HepG2 (cell line): ENCODE measurements at regions not wholly inside any gene's neighbourhood (a gene's known extent, or its start where the extent isn't known, plus 50 kb on each side); places are given as distances from the start of the nearest gene placed in this dataset.

Experiments
- ATAC-seq: fragments of 200-7000 bp; cut with Tn5 transposase; 3 replicates; pipeline ENCODE4 v1.9.1; 2020; ENCODE audit warnings: mild to moderate bottlenecking, moderate library complexity
- BruUV-seq: library from RNA; stranded (reverse); fragments of 400-500 nt; replicated peaks from 2 replicates; lab custom pipeline; 2021; lab: Mats Ljungman, UMichigan
- CTCF ChIA-PET: fragments of 300-600 bp; formaldehyde crosslinking; extraction: SDS; loops from one replicate; lab custom pipeline; 2021; ENCODE audit warnings: low total read pairs, inconsistent platforms, low intra/inter-chr PET ratio; lab: Yijun Ruan, JAX
- POLR2A ChIA-PET: fragments of 350-600 bp; sonication (Branson Sonifier 250); formaldehyde crosslinking; loops from one replicate; lab custom pipeline; 2020; ENCODE audit warnings: antibody characterized with exemption, inconsistent platforms; lab: Yijun Ruan, JAX
- DNase-seq: peaks from one replicate; pipeline ENCODE4 v3.0.0-alpha.2; 2015; ENCODE audit warnings: low spot score
- FAIRE-seq: peaks from 3 replicates; lab custom pipeline; 2011; peaks lifted over from hg19 to GRCh38; lab: Jason Lieb, UNC
- H2AFZ ChIP-seq: one replicate; pipeline ENCODE4 v1.6.1; 2011; ENCODE audit warnings: low read length, inconsistent platforms
- H3K27ac ChIP-seq: fragments of 300-600 bp; 3 replicates; pipeline ENCODE4 v1.8.0; 2011; ENCODE audit warnings: mixed run types, mild to moderate bottlenecking, mixed read lengths, low read length, inconsistent platforms; ENCODE audit not compliant: insufficient read depth; ENCODE audit errors: extremely low read length
- H3K27me3 ChIP-seq, 2 experiments: fragments of 200-600 bp in 1 of 2; 2 replicates in 1 of 2; 3 replicates in 1 of 2; pipeline versions ENCODE4 v1.6.0 to v1.8.0; 2011; ENCODE audit warnings: low read length in 2 of 2, mild to moderate bottlenecking in 2 of 2, moderate library complexity in 2 of 2, inconsistent platforms in 1 of 2; ENCODE audit not compliant: insufficient read depth in 2 of 2, control insufficient read depth in 1 of 2
- H3K36me3 ChIP-seq, 2 experiments: fragments of 200-600 bp in 1 of 2; replicated peaks in 1 of 2; 2 replicates in 1 of 2; 3 replicates in 1 of 2; pipeline versions ENCODE4 v1.5.1 to v1.8.0; 2011; ENCODE audit warnings: low read length in 2 of 2, inconsistent platforms in 1 of 2; ENCODE audit not compliant: insufficient read depth in 2 of 2, control insufficient read depth in 1 of 2
- H3K4me1 ChIP-seq: 2 replicates; pipeline ENCODE4 v1.5.1; 2012; ENCODE audit warnings: low read length, inconsistent platforms; ENCODE audit not compliant: insufficient read depth
- H3K4me2 ChIP-seq: 2 replicates; pipeline ENCODE4 v1.6.0; 2011; ENCODE audit warnings: low read depth, low read length, inconsistent platforms
- H3K4me3 ChIP-seq, 3 experiments: fragments of 200-600 bp in 1 of 3; sonication (generic), shearing (Covaris generic) in 1 of 3; replicated peaks in 1 of 3; 2 replicates each; pipeline ENCODE4 v1.5.1; 2011 to 2016; ENCODE audit warnings: low read length in 3 of 3, inconsistent platforms in 2 of 3, low read depth in 2 of 3, mild to moderate bottlenecking in 2 of 3, control low read depth in 1 of 3, mixed read lengths in 1 of 3; ENCODE audit not compliant: insufficient read depth in 1 of 3
- H3K79me2 ChIP-seq: one replicate; pipeline ENCODE4 v1.6.1; 2011; ENCODE audit warnings: low read length, inconsistent platforms; ENCODE audit not compliant: insufficient read depth
- H3K9ac ChIP-seq: 2 replicates; pipeline ENCODE4 v1.6.0; 2011; ENCODE audit warnings: mild to moderate bottlenecking, low read depth, low read length, inconsistent platforms; ENCODE audit not compliant: insufficient read depth
- H3K9me3 ChIP-seq: 2 replicates; pipeline ENCODE4 v1.5.1; 2012; ENCODE audit warnings: mild to moderate bottlenecking, low read length
- H4K20me1 ChIP-seq: 2 replicates; pipeline ENCODE4 v1.6.0; 2011; ENCODE audit warnings: inconsistent platforms, mild to moderate bottlenecking, low read length, moderate library complexity; ENCODE audit not compliant: insufficient read depth
- MAFF ChIP-seq: IDR thresholded peaks from 2 replicates; pipeline ENCODE4 v1.6.1; 2011; ENCODE audit warnings: low read depth, low read length, improper control_type of control experiment
- MAFK ChIP-seq, 2 experiments: IDR thresholded peaks in 1 of 2; conservative IDR thresholded peaks in 1 of 2; 2 replicates each; pipeline ENCODE4 v1.6.1; 2011; ENCODE audit warnings: improper control_type of control experiment in 2 of 2, low read length in 2 of 2
- MXI1 ChIP-seq: IDR thresholded peaks from 3 replicates; pipeline ENCODE4 v1.6.1; 2012; ENCODE audit warnings: low read depth, low read length, inconsistent platforms, borderline replicate concordance
- ZNF180 ChIP-seq: sonication (generic); formaldehyde crosslinking; IDR thresholded peaks from 2 replicates; pipeline ENCODE4 v1.4.0; 2020; ENCODE audit warnings: low read depth, missing genetic modification reagents, borderline replicate concordance
- ZNF34 ChIP-seq: sonication (generic); formaldehyde crosslinking; IDR thresholded peaks from 2 replicates; pipeline ENCODE4 v1.4.0; 2020; ENCODE audit warnings: mild to moderate bottlenecking, missing genetic modification reagents, borderline replicate concordance
- WGBS: methylation state at CpG from one replicate; pipeline ENCODE4 v1.1.6; 2017; ENCODE audit warnings: low lambda C conversion rate; 5-methylcytosine and 5-hydroxymethylcytosine counted together
- in situ Hi-C: cut with HindIII; loops from 2 replicates; pipeline ENCODE4 v1.10.0; 2017; ENCODE audit warnings: low pct_unique_long_range_greater_than_20kb; ENCODE audit not compliant: extremely low pct_ligation_motif_present
- intact Hi-C: fragments of 100-400 bp; cut with micrococcal nuclease; formaldehyde crosslinking; loops from one replicate; pipeline ENCODE4 v1.10.0; 2022; ENCODE audit not compliant: unreplicated experiment
- TF ChIP-seq, protein P1 (sequence below): sonication (generic); formaldehyde crosslinking; IDR thresholded peaks from 2 replicates; pipeline ENCODE4; 2020; ENCODE audit warnings: missing genetic modification reagents, mild to moderate bottlenecking, borderline replicate concordance

DNA sequence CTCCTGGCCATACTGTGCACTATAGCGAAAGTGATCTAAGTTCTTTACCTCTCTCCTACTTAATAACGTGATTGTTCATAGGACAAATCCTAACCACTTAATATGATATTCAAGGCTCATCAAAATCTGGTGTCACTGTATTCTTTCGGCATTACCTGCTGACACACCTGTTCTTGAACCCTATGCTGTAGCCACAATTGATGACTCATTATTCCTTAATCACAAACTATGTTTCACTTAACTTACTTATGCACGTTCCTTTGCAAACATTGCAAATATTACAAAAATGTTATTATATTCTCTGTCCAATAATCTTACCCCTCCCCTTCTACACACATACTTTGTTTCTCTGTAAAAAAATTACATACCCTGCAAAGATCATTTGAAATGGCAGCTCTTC lies 158.1 kb upstream of the ADRA1B start:
- H2AFZ ChIP-seq, result no peak overlapping the region
- no peaks in the 10 kb centered on the region for H3K9me3 ChIP-seq
- POLR2A ChIA-PET, result no interaction called here
- H3K27me3 ChIP-seq, result no peaks in the 10 kb centered on the region
- in situ Hi-C loops, result no loop called here
- 5% methylated on average over 4 of the region's 4 CpGs for WGBS
- BruUV-seq, result no TSS peak
- CTCF ChIA-PET, result no interaction called here
- no peaks in the 10 kb centered on the region for H3K36me3 ChIP-seq
- H3K4me1 ChIP-seq, result no peaks in the 10 kb centered on the region
- H3K4me3 ChIP-seq, result no peak overlapping the region
- H3K4me2 ChIP-seq, result no peak overlapping the region
- DNase-seq (no peak), ATAC-seq (no peak)
- 0 out of 2 replicates have a peak, but pooled peaks have one; percentile 14 for TF ChIP-seq MAFF
- TF ChIP-seq, protein P1, sequence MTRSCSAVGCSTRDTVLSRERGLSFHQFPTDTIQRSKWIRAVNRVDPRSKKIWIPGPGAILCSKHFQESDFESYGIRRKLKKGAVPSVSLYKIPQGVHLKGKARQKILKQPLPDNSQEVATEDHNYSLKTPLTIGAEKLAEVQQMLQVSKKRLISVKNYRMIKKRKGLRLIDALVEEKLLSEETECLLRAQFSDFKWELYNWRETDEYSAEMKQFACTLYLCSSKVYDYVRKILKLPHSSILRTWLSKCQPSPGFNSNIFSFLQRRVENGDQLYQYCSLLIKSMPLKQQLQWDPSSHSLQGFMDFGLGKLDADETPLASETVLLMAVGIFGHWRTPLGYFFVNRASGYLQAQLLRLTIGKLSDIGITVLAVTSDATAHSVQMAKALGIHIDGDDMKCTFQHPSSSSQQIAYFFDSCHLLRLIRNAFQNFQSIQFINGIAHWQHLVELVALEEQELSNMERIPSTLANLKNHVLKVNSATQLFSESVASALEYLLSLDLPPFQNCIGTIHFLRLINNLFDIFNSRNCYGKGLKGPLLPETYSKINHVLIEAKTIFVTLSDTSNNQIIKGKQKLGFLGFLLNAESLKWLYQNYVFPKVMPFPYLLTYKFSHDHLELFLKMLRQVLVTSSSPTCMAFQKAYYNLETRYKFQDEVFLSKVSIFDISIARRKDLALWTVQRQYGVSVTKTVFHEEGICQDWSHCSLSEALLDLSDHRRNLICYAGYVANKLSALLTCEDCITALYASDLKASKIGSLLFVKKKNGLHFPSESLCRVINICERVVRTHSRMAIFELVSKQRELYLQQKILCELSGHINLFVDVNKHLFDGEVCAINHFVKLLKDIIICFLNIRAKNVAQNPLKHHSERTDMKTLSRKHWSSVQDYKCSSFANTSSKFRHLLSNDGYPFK, result no peak
- peak in 1 of 2 experiments; percentile 37; a peak in 1 of 4 replicates for TF ChIP-seq MAFK (conservative IDR thresholded peaks at IDR 0.05 in 1 of 2, IDR thresholded peaks at IDR 0.05 in 1 of 2; ENCODE audit: low read length in 2 of 2)
- TF ChIP-seq, all 625 proteins: peak for 2
- Histone ChIP-seq H3K27ac (no peak overlapping the region), H3K9ac (no peak overlapping the region), H4K20me1 (no peaks in the 10 kb centered on the region), H3K79me2 (no peaks in the 10 kb centered on the region)
- intact Hi-C loops, result no loop called here
- FAIRE-seq, result no peak

DNA sequence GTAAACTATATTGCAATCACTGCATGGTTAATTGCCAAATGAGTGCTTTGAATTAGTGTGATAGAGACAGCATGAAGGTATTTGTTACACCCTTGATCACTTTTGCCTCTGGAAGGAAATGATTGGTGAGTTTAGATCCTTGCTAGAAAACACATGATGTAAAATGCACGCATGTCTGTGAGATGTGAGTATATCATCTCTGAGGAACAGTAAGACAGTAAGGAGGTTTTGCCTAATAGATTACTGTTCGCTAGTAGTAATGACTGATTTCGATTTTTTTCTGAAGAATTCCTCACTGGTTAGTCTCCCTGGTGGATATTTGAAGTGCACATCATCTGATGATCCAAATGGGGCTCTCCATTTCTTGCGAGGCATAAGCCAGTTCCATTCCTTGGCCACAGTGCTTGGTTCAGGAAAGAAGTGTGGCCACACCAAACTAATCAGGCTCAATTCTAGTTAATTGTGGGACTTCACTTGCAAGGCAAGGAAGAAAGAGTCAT lies 156.4 kb upstream of the ADRA1B start:
- ATAC-seq, result no peak
- ChIA-PET POLR2A (no interaction called here), CTCF (no interaction called here)
- H3K27me3 ChIP-seq, result peaks cover 2 to 3% of the 10 kb centered on the region in 2 experiments; a peak in 1 of 5 replicates
- BruUV-seq, result no TSS peak
- H3K4me1 ChIP-seq, result no peaks in the 10 kb centered on the region
- no peak for FAIRE-seq
- no peak overlapping the region for H3K9ac ChIP-seq
- H2AFZ ChIP-seq, result no peak overlapping the region
- no peak overlapping the region for H3K27ac ChIP-seq
- H3K36me3 ChIP-seq, result no peaks in the 10 kb centered on the region
- WGBS, result 22% methylated on average over 4 of the region's 4 CpGs
- no peaks in the 10 kb centered on the region for H3K9me3 ChIP-seq
- H3K4me2 ChIP-seq, result no peak overlapping the region
- in situ Hi-C loops, result no loop called here
- H4K20me1 ChIP-seq, result no peaks in the 10 kb centered on the region
- no peak for TF ChIP-seq ZNF180
- TF ChIP-seq MXI1, result no peak
- TF ChIP-seq ZNF34 (CRISPR knock-in tag), result no peak
- TF ChIP-seq, all 625 proteins: peak for 0
- Histone ChIP-seq H3K79me2 (no peaks in the 10 kb centered on the region), H3K4me3 (no peak overlapping the region)
- intact Hi-C loops, result no loop called here
- DNase-seq, result no peak
